CD4-positive, CD25-positive, alpha-beta regulatory T cell (primary cell): ENCODE measurements at regions not wholly inside any gene's neighbourhood (a gene's known extent, or its start where the extent isn't known, plus 50 kb on each side); places are given as distances from the start of the nearest gene placed in this dataset.

ENCODE experiments used
- ATAC-seq, 2 donors: fragments of 150-1000 bp; cut with Tn5 transposase; one replicate each; pipeline ENCODE4 v1.10.0; 2021; ENCODE audit warnings: low read depth in 2 of 2, moderate number of reproducible peaks in 2 of 2, moderate library complexity in 1 of 2
- DNase-seq, 3 donors: peaks; one replicate each; pipeline versions ENCODE4 v3.0.0 to v3.0.0-alpha.2; 2012 to 2022; ENCODE audit warnings: mixed read lengths in 1 of 3
- H3K27ac ChIP-seq: one replicate; pipeline ENCODE4 v1.7.0; 2013; ENCODE audit warnings: mild to moderate bottlenecking, low read length; ENCODE audit not compliant: insufficient read depth, poor library complexity, severe bottlenecking
- H3K27me3 ChIP-seq: one replicate; pipeline ENCODE4 v1.7.0; 2013; ENCODE audit warnings: low read length; ENCODE audit not compliant: control insufficient read depth, insufficient read depth
- H3K36me3 ChIP-seq: one replicate; pipeline ENCODE4 v1.7.0; 2013; ENCODE audit warnings: mild to moderate bottlenecking, low read length, moderate library complexity; ENCODE audit not compliant: control insufficient read depth, insufficient read depth
- H3K4me1 ChIP-seq: 2 replicates; pipeline ENCODE4 v1.7.0; 2013; ENCODE audit warnings: mild to moderate bottlenecking, low read length; ENCODE audit not compliant: insufficient read depth, control insufficient read depth, poor library complexity, severe bottlenecking
- H3K4me3 ChIP-seq: one replicate; pipeline ENCODE4 v1.7.0; 2013; ENCODE audit warnings: low read depth, mild to moderate bottlenecking, low read length, moderate library complexity
- H3K9me3 ChIP-seq, 2 experiments: 1 replicate in 1 of 2; 2 replicates in 1 of 2; pipeline ENCODE4 v1.7.0; 2013; ENCODE audit warnings: low read length in 2 of 2, mild to moderate bottlenecking in 1 of 2, moderate library complexity in 1 of 2; ENCODE audit not compliant: control insufficient read depth in 2 of 2
- H3K27ac Mint-ChIP-seq, 3 donors: one replicate each; pipeline ENCODE4 v1.8.0; 2020 to 2022; ENCODE audit warnings: mild to moderate bottlenecking in 3 of 3, mixed read lengths in 3 of 3, moderate library complexity in 2 of 3
- H3K27me3 Mint-ChIP-seq: one replicate; pipeline ENCODE4 v1.8.0; 2022; ENCODE audit warnings: mild to moderate bottlenecking, mixed read lengths
- H3K36me3 Mint-ChIP-seq: one replicate; pipeline ENCODE4 v1.8.0; 2020; ENCODE audit warnings: mixed read lengths
- H3K4me1 Mint-ChIP-seq, 4 donors: one replicate each; pipeline ENCODE4 v1.8.0; 2020 to 2022; ENCODE audit warnings: mixed read lengths in 4 of 4, mild to moderate bottlenecking in 1 of 4
- H3K4me3 Mint-ChIP-seq, 4 donors: one replicate each; pipeline ENCODE4 v1.8.0; 2020 to 2022; ENCODE audit warnings: mild to moderate bottlenecking in 4 of 4, mixed read lengths in 4 of 4, moderate library complexity in 3 of 4
- H3K9me3 Mint-ChIP-seq, 7 donors: one replicate each; pipeline ENCODE4 v1.8.0; 2020 to 2022; ENCODE audit warnings: mixed read lengths in 7 of 7, mild to moderate bottlenecking in 3 of 7, moderate library complexity in 2 of 7

DNA sequence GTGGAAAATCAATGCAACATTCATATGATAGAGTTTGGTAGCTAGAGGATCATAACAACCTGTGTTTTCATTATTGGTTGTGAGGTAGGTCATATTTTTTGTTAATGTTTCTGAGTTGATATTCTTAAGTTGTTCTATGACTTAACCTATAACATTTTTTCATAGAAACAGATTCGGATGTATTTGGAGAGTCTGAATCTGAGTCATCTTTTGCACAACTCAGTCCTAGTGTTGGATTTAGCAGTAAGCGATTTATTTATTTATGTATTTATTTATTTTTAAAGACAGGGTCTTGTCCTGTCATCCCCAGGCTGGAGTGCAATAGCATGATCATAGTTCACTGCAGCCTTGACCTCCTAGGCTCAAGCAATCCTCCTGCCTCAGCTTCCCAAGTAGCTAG is 292.8 kb upstream of the ZNF717 start:
- DNase-seq (no peak), ATAC-seq (no peak)
- H3K27me3 Mint-ChIP-seq: no peaks in the 10 kb centered on the region
- no peaks in the 10 kb centered on the region for H3K36me3 Mint-ChIP-seq
- H3K27ac ChIP-seq: no peak overlapping the region
- no peak overlapping the region for H3K4me3 Mint-ChIP-seq
- no peaks in the 10 kb centered on the region for H3K4me1 ChIP-seq
- H3K27me3 ChIP-seq: no peaks in the 10 kb centered on the region
- no peaks in the 10 kb centered on the region for H3K4me1 Mint-ChIP-seq
- no peak overlapping the region for H3K4me3 ChIP-seq
- H3K36me3 ChIP-seq: no peaks in the 10 kb centered on the region
- H3K27ac Mint-ChIP-seq: no peak overlapping the region
- peaks cover 0 to 10% of the 10 kb centered on the region in 2 experiments for H3K9me3 ChIP-seq
- H3K9me3 Mint-ChIP-seq: peaks cover 3 to 24% (median 9%) of the 10 kb centered on the region in 7 donors

DNA sequence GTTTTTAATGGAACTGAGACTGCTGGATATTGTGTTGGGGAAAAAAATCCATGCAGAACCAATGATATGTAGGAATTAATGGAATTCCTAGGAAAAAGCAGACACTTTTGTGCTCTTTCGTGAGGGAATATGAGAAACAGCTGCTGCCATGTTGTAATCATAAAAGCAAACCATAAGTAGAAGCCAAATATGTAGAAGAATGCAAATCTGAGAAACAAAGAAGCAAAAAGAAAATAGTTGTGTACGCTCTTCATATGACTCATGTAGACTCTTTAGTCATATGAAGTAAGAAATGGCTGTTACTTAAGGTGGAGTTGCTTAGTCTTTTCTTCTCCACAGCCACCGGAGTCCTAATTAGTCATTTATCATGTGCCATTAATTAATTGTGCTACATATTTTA is 298.6 kb upstream of the ZNF717 start:
- no peaks in the 10 kb centered on the region for H3K36me3 Mint-ChIP-seq
- H3K4me1 Mint-ChIP-seq: no peaks in the 10 kb centered on the region
- ATAC-seq: no peak
- DNase-seq: no peak
- H3K27ac Mint-ChIP-seq: no peak overlapping the region
- Histone ChIP-seq H3K9me3 (peaks cover 7 to 10% of the 10 kb centered on the region in 2 experiments), H3K4me3 (no peak overlapping the region), H3K27ac (no peak overlapping the region), H3K36me3 (no peaks in the 10 kb centered on the region), H3K4me1 (no peaks in the 10 kb centered on the region), H3K27me3 (no peaks in the 10 kb centered on the region)
- no peaks in the 10 kb centered on the region for H3K27me3 Mint-ChIP-seq
- H3K9me3 Mint-ChIP-seq: peaks cover 5 to 34% (median 6%) of the 10 kb centered on the region in 7 donors
- no peak overlapping the region for H3K4me3 Mint-ChIP-seq

DNA sequence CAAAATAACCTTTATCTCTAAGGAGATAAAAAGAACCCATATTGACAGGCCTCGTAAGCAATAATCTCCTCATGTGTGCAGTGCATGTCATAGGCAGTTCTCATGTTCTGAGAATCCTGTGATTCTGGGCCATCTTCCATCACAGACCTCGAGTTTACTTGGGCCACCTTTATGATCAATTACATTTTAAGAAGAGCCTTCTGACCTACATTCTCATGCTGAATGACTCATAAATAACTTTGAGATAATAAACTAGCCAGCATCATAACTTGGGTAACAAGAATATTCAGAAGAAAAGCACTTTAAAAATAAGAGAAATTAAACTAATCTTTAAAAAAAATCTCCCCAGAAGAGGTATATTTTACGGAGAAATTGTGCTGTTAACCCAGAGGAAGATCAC is 310.7 kb upstream of the ZNF717 start:
- Histone ChIP-seq H3K36me3 (no peaks in the 10 kb centered on the region), H3K27me3 (no peaks in the 10 kb centered on the region), H3K4me3 (no peak overlapping the region), H3K27ac (no peak overlapping the region), H3K9me3 (no peaks in the 10 kb centered on the region), H3K4me1 (no peaks in the 10 kb centered on the region)
- peaks cover under 1 to 27% (median 5%) of the 10 kb centered on the region in 7 donors for H3K9me3 Mint-ChIP-seq
- no peak overlapping the region for H3K27ac Mint-ChIP-seq
- no peaks in the 10 kb centered on the region for H3K36me3 Mint-ChIP-seq
- DNase-seq (no peak), ATAC-seq (no peak)
- H3K27me3 Mint-ChIP-seq: no peaks in the 10 kb centered on the region
- no peaks in the 10 kb centered on the region for H3K4me1 Mint-ChIP-seq
- no peak overlapping the region for H3K4me3 Mint-ChIP-seq

DNA sequence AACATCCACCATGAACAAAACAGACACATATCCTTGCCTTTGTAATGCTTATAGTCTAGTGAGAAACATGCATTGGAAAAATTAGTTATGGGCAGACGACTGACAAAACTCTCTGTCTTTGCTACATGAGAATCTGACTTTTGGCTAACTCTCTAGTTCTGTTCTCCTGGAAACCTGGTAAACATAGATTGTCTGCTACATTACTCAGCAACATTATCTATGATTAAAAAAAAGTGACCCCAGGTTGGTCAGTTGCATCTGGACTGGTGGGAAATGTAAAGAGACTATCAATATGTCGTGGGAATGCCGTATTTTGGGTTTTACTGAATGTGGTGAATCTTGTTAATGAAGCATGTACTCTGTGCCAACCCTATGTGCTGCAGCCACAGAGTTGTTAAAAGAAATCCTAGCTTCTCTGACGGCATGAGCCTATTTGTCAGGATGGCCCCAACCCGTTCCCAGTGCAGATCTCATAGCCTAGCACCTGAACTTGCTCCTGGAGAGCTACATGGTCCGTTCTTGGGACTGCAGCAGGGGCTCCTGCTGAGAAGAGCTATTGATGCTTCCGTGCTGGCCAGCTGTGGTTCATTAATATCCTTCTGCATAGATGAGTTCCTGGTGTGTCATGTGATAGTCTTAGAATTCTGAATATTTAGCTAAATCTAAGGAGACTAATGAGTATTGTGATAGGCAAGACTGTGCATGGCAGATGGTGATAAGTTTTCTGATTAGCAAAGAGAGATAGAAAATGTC is 311.7 kb upstream of the ZNF717 start:
- H3K27me3 Mint-ChIP-seq: no peaks in the 10 kb centered on the region

DNA sequence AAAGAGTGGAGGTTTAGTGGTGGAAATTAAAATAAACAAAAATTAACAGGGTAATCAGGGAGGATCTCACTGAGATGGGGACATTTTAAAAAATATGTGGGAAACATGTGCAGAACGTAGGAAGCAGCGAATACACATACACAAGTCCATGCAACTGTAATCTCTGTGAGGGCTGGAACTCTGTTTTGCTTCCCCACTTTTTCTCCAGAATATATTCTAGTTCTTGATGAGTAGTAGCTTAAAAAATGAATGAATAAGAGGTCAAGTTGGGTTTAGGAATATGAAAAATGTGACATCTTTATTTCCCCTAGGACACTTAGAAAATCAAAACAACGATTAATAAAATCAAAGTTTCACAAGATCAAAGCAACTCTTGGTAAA is 312.2 kb upstream of the ZNF717 start:
- H3K27me3 ChIP-seq: no peaks in the 10 kb centered on the region
- DNase-seq (no peak), ATAC-seq (no peak)
- H3K4me3 Mint-ChIP-seq: no peak overlapping the region
- no peaks in the 10 kb centered on the region for H3K4me1 ChIP-seq
- no peak overlapping the region for H3K4me3 ChIP-seq
- peaks cover 3 to 21% (median 5%) of the 10 kb centered on the region in 7 donors for H3K9me3 Mint-ChIP-seq
- no peak overlapping the region for H3K27ac Mint-ChIP-seq
- H3K36me3 ChIP-seq: no peaks in the 10 kb centered on the region
- no peaks in the 10 kb centered on the region for H3K4me1 Mint-ChIP-seq
- no peaks in the 10 kb centered on the region for H3K36me3 Mint-ChIP-seq
- H3K27me3 Mint-ChIP-seq: no peaks in the 10 kb centered on the region
- H3K9me3 ChIP-seq: no peaks in the 10 kb centered on the region
- H3K27ac ChIP-seq: no peak overlapping the region

More for the DNA sequence above, 311.7 kb upstream of the ZNF717 start:
- ATAC-seq: no peak
- H3K4me1 Mint-ChIP-seq: no peaks in the 10 kb centered on the region
- DNase-seq: no peak
- Histone ChIP-seq H3K27me3 (no peaks in the 10 kb centered on the region), H3K27ac (no peak overlapping the region), H3K4me3 (no peak overlapping the region), H3K36me3 (no peaks in the 10 kb centered on the region), H3K4me1 (no peaks in the 10 kb centered on the region), H3K9me3 (no peaks in the 10 kb centered on the region)
- no peaks in the 10 kb centered on the region for H3K36me3 Mint-ChIP-seq
- peaks cover 3 to 25% (median 5%) of the 10 kb centered on the region in 7 donors for H3K9me3 Mint-ChIP-seq
- no peak overlapping the region for H3K27ac Mint-ChIP-seq
- H3K4me3 Mint-ChIP-seq: no peak overlapping the region

DNA sequence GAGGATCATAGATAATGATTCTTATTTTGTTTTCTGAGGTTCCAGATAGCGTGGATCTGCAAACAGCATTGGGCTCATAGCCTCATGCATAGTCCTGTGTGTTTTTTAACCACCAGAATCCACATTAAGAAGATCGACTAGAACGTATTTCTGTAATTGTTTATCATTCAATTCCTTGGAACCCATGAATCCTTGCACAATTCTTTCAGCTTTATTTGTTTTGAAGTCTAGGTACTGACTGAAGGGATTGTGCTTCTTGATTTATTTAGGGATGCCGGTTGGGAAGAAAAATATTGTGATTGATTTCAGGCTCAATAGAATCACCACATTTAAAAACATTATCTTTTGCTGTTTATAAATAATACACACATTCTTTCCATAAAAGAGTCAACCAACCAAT is 314.6 kb upstream of the ZNF717 start:
- Mint-ChIP-seq H3K9me3 (peaks cover 2 to 20% (median 6%) of the 10 kb centered on the region in 7 donors), H3K4me3 (no peak overlapping the region), H3K27ac (no peak overlapping the region), H3K36me3 (no peaks in the 10 kb centered on the region), H3K27me3 (no peaks in the 10 kb centered on the region), H3K4me1 (no peaks in the 10 kb centered on the region)
- Histone ChIP-seq H3K9me3 (peaks cover 0 to 3% of the 10 kb centered on the region in 2 experiments), H3K27ac (no peak overlapping the region), H3K27me3 (no peaks in the 10 kb centered on the region), H3K4me1 (no peaks in the 10 kb centered on the region), H3K36me3 (no peaks in the 10 kb centered on the region), H3K4me3 (no peak overlapping the region)
- no peak for DNase-seq
- ATAC-seq: no peak

DNA sequence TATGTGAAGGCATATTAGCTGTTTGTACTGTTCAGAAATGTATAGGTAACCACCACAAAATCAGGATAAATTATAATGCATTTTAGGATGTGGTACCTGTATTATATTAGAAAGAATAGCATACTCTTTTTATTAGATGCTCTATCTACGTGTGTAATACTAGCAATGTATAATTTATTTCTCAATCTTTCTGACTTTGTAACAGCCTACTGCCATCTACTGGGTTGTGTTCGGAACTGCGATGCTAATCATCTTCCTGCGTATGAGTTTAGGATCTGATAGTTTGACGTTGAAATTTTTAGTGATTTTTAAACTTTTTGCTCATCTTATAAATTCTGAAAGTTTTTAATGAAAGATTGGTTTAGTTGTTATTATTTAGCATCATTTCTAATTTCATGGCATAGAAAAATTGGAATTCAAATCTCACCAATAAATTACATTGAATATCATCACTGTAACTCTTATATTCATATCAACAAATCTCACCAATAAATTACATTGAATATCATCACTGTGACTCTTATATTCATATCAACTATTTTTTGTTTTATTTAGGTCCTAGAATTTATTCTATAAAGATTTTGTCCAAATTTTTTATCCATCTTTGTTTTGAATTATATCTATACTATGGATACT is 322.7 kb upstream of the ZNF717 start:
- H3K9me3 ChIP-seq: peaks cover 0 to 3% of the 10 kb centered on the region in 2 experiments
- H3K27ac ChIP-seq: no peak overlapping the region
- peak in 1 of 3 donors; percentile 1 for DNase-seq
- Mint-ChIP-seq H3K4me1 (no peaks in the 10 kb centered on the region), H3K9me3 (peaks cover 0 to 7% (median 2%) of the 10 kb centered on the region in 7 donors), H3K27me3 (no peaks in the 10 kb centered on the region), H3K36me3 (no peaks in the 10 kb centered on the region), H3K4me3 (no peak overlapping the region), H3K27ac (no peak overlapping the region)
- H3K27me3 ChIP-seq: no peaks in the 10 kb centered on the region
- no peak for ATAC-seq
- H3K4me1 ChIP-seq: no peaks in the 10 kb centered on the region
- no peaks in the 10 kb centered on the region for H3K36me3 ChIP-seq
- H3K4me3 ChIP-seq: no peak overlapping the region

DNA sequence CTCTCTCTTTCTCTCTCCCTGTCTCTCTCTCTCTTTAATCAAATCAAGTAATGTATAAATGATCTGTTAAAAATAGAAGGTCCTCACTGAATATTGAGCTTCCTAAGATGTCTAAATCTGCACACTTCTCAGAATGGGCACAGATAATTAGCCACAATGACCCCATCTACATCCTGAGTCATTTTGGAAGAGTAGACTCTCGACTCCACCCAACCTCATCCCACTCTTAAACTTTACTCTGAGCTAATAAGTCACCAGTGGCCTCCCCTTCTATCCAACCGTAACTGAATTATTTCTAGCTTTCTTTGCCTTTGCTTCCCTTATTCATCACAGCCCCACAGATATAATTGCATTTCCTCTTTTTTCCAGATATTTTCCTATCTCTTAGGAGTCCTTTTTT is 326.5 kb upstream of the ZNF717 start:
- Histone ChIP-seq H3K9me3 (no peaks in the 10 kb centered on the region), H3K27ac (no peak overlapping the region), H3K4me3 (no peak overlapping the region), H3K36me3 (no peaks in the 10 kb centered on the region), H3K27me3 (no peaks in the 10 kb centered on the region), H3K4me1 (no peaks in the 10 kb centered on the region)
- H3K36me3 Mint-ChIP-seq: no peaks in the 10 kb centered on the region
- no peaks in the 10 kb centered on the region for H3K4me1 Mint-ChIP-seq
- H3K27me3 Mint-ChIP-seq: no peaks in the 10 kb centered on the region
- H3K9me3 Mint-ChIP-seq: peaks cover 0 to 6% (median 3%) of the 10 kb centered on the region in 7 donors
- ATAC-seq: no peak
- H3K27ac Mint-ChIP-seq: no peak overlapping the region
- H3K4me3 Mint-ChIP-seq: no peak overlapping the region
- DNase-seq: no peak
